GM21367 (cell line): ENCODE measurements at regions not wholly inside any gene's neighbourhood (a gene's known extent, or its start where the extent isn't known, plus 50 kb on each side); places are given as distances from the start of the nearest gene placed in this dataset.
"Not testable (repeated sequence)": the region's sequence is repeated elsewhere in the genome, so short reads cannot be mapped to it uniquely, and the experiment has no call there.

Source experiments
- ATAC-seq: cut with Tn5 transposase; IDR thresholded peaks from one replicate; pipeline ENCODE4 v1.9.1; 2021; ENCODE audit not compliant: unreplicated experiment

DNA sequence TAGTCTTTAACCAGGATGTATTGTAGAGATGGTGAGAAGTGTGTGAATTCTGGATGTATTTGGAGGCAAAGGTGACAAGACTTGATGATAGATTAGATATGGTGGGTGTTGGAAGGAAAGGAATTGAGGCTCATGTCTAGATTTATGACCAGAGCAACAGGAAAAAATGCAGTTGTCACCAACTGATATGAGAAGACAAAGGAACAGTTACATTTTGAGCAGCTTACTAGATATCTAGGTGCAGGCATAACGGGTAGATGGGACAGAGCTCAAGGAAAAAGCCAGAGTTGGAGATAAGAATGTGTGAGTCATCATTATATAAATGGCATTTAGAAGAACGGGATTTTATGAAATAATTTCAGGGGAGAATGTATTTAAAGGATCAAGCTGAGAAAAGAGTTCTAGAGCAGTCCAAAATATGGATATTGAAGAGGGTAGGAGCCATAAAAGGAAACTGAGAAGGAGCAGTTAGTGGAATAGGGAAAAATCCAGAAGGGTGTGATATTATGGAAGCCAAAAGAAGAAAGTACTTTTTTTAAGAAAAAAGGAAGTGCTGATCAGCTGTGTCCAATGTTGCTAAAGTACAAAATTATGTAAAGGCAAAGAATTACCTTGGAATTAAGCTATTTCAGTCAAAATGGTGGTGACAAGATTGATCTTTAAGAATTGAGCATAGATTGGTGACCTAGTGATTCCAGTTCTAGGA lies 262.5 kb downstream of the CGGBP1 start:
- ATAC-seq, result no peak

DNA sequence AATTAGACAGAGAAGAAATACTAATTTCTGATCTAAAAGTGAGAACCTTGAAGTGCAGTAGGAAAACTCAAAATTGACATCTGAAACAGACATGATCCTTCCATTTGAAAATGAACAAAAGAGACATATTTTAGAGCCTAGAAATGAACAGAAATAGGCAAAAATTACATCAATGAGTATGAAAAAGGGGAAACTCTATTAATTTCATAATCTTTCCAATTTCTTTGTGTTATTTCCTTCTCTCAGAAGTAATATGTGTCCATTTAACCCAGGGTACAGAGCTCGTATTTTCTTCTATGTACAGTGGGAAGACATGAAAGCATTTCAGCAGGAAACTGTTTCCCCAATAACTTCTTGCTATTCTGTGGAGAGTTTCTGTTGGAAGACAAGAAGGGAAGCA lies 263.1 kb downstream of the CGGBP1 start:
- ATAC-seq, result no peak

DNA sequence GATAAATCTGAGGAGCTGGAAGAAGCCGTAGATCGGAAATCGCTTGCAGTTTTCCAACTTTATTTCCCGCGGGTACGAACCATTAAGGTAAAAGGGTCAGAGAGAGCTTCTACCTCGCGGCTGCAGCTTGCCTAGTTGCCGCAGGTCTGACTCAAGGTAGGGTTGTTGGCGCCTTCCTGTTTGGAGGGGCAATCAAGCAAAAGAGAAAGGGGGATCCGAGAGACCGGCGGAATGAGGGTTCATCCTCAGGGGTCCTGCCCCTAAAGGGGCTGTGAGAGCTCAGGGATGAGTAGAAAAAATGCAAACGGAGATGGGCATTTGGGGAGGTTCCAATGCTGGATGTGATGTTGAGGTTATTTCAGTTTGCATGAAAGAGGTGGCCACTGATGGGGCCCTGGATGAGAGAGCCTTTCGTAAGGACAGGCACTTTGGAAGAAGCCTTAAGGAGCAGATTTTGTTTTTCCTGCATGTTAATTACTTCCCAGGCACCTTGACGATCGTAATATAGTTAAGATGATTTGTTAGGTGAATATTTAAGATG lies 265.4 kb downstream of the CGGBP1 start:
- no peak for ATAC-seq

DNA sequence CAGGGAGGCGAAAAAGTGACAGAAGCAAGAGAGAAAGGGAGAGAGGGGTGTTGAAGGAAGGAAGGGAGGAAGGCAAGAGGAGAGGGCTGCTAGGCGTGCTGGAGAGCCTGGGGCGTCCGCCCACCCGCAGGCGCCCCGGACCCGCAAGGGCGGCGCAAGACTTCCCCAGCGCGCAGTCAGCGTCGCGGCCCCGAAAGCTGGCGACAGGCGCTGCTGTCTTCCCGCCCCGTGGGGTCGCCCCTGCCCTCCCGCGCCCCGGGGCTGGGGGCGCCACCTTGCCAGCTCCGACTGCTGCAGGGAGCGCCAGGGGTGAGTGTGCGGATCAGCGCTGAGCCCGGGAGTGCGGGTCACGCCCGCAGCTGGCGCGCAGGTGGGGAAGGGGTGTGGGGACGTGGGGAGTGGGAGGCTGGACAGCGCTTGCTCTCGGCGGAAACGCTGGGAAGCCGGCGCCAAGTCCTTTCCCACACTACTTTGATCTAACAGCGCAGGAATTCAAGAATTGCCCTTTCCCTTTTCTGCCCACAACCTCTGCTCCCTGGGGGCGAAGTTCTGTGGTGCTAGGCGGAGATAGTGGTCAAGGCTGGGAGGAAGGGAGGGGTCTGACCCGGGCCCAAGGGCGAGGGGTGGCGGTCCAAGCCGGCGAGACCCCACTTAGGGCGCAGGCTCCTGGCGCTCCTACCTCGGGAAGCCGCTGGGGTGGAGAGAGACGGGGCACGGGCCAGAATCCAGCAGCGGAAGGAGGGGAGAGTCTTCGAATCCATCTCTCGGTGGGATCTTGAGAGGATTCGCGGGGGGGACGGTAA lies 266.1 kb downstream of the CGGBP1 start, which contains the start of gene HTR1F:
Gene HTR1F, plus strand, starts transcription at position 173 of the 803 bp plus-strand sequence.
- ATAC-seq, result no peak

DNA sequence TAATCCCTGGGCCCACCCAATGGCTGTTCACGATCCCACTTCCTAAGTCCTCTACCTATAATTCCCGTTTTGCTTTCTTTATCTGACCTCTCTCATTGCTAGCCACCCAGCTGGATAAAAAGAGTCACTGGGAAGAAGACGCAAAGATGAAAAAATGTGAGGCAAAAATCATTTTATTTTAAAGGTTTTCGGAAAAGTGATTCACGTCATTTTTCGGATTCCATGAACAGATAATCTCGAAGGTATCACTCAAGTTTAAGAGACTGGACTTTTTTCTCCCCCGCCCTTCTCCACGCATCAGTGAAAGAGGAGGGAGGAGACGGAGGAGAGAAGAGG lies 266.6 kb downstream of the CGGBP1 start:
- ATAC-seq, result no peak

DNA sequence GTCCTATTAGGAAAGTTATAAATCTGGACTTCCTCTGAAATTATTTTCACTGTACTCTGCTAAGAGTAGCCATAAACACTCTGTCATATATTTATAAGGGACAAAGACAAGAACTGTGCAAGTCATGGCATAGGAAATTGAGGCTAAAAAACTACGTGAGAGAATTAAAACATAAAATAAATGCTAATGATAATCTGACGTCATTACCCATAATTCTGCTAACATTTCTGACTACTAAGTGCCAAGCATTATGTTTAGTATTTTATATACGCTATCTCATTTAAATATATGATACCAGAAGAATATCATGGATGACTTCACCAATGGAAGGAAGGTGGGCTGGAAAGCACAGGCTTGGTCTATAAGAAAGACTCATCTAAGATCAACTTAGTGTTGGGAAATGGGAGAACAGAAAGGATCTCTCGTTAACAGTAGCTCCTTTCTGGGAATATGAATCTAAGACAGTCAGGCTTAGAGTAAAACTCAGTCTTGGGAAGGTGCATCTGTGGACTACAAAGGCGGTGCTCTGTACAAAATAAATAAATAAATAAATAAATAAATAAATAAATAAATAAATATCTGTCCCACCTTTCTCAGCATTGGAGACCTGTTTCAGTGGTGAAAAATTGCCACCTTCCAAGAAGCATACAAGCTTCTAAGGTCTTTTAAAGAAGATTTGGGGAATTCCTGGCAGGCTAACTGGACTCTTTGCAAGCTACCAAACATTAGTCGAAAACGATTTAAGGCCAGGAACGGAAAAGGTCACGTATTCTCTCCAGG lies 267.4 kb downstream of the CGGBP1 start:
- no peak for ATAC-seq

DNA sequence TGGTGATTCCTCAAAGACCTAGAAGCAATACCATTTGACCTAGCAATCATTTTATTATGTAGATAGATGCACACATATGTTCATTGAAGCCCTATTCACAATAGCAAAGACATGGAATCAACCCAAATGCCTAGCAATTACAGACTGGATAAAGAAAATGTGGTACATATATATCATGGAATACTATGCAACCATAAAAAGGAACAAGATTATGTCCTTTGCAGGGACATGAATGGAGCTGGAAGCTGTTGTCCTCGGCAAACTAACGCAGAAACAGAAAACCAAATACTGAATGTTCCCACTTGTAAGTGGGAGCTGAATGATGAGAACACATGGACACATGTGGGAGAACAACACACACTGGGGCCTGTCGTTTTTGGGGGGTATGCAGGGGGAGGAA lies 269.8 kb downstream of the CGGBP1 start:
- not testable (repeated sequence) for ATAC-seq

DNA sequence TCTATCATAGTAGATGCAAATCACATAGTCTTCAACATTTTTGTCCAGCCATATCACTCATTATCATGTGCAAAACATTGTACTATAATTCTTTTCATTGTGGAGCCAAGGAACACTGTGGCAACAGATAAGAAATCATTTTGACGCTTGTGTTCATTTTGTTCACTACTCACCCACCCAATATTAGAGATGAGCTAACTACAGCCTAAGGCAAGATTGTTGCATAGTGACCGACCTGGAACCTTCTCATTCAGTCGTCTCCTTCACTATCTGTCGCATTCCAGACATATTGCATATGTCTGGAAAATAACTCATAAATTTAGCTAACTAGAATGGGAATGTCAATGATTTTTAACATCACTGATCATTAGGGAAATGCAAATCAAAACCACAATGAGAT lies 270.3 kb downstream of the CGGBP1 start:
- ATAC-seq, result no peak

DNA sequence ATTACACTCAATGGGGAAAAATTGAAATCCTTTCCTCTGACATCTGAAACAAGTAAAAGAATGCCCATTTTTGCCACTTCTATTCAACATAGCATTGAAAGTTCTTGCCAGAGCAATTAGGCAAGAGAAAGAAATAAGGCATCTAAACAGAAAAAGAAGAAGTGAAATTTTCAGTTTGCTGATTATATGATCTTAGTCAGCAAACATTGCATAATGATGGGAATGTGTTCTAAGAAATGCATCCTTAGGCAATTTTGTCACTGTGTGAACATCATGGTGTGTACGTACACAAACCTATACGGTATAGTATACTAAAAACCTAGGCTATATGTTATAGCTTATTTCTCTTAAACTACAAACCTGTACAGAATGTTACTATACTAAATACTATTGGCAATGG lies 278.0 kb downstream of the CGGBP1 start:
- no peak for ATAC-seq

DNA sequence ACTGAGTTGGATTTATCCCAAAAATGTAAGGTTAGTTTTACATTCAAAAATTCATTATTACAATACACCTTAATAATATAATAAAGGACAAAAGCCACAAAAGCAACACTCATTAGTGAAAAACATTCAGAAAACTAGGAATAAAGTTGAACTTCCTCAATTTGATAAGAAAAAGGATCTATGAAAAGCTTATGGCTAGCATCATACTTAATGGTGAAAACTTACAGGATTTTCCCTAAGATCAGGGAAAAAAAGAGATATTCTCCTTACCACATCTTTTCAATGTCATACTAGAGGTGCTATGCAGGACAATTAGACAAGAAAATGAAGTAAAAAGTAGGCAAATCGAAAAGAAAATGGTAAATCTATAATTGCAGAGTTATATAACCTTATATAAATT lies 279.9 kb downstream of the CGGBP1 start:
- ATAC-seq, result no peak

DNA sequence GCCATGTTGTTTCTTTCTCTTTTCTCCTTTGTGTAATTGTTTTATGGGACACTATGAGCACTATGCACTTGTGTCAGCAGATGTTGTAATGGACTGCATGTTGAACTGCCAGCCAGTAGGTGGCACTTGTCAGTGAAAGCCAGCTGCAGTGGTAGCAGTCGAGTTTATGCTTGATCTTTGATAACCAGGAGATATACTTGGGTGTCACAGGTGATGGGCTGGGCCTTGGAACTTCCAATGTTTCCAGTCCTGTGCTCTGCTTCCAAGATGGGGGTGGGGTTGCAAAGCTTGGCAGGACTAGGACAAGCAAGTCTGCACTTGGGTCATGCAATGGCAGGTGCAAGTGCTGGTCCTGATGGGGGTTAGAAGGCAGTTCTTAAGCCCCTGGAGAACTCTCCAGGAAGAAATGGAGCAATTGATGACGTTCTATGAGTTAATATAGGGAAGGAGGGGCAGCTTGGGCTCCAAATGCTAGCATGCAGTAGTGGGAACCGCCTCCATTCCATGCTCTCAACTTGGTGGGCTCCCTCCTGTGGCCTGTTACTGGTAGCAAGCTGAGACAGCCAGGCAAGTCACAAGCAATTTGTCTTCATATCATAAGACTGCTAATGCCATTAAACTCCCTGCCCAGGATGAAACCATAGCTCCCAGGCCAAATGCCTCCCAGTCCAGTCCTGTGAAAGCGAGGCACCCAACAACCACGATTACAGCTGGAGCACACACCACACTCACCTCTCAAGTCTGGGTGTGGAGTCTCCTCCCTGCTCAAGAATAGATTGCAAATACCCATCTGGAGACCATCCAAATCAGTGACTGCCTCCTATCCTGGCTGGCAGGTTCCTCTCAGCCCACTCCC lies 287.2 kb downstream of the CGGBP1 start:
- ATAC-seq, result peak; percentile 99

DNA sequence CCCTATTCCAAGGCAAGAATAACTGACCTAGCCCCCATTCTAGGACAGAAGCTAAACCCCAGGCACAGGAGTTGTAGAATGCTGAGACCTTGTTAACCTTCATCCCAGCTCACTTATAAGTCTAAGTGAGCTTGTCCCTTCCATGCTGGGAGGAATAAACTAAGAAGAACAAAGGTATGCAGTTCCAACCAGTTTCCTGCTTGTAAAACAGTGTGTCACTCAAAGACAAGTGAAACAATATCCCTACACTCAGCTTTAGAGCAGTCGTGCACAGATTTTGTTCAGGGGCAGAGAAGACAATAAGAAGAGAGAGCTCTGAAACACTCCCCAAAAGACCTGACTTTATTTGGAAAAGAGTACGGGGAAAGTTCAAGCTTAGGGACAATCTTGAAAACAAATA lies 292.1 kb downstream of the CGGBP1 start:
- no peak for ATAC-seq

DNA sequence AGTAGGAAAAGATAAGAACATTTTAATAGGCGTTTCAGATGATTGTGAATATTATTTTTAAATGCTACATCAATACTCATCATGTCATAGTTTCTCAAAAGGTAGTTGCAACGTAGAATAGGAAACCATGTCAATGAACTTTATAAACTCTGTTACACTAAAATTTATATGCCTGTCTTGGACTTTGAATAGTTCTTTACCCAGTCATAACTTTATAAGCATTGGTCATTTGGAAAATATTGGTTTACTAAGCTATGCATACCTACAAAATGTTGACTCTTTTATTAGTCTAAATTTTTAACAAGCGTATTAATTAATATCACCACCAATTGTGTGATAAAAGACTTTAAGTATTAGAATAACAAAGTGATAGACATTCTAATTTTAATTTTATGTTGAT lies 293.5 kb downstream of the CGGBP1 start:
- no peak for ATAC-seq

DNA sequence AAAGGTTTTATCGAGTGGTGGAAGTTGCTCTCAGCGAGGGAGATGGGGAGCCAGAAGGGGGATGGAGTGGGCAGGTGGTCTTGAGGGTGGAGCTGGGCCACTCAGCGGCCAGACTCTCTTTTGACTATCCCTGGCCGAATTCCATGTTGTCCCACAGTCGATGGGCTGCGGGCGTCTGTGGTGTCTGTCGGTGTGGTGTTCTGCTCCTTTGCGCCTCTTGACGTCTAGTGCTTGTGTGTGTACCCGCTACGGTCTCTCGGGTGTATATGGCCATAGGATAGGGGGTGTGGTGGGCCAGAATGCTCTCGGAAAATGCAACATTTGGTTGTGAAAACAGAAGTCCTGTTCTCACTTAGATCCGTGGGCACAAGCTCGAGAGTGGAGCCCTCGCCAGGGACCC lies 297.0 kb downstream of the CGGBP1 start:
- no peak for ATAC-seq

DNA sequence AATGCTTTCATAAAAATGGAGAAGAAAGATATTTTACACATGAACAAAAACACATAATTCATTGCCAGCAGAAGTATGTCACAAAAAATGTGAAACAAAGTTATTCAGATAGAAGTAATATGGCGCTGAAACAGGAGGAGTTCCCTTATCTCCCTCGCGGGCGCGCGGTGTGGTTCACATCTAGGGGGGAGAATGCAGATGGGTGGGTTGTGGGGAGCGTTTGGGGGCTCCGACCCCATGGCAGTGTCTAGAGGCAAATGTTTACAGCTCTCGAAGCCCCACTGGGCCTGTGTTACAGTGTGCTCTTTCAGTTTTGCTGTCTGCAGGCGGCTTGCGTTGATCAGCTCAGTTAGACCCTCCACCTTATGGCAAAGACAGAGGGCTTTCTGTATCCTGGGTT lies 297.5 kb downstream of the CGGBP1 start:
- ATAC-seq, result no peak

DNA sequence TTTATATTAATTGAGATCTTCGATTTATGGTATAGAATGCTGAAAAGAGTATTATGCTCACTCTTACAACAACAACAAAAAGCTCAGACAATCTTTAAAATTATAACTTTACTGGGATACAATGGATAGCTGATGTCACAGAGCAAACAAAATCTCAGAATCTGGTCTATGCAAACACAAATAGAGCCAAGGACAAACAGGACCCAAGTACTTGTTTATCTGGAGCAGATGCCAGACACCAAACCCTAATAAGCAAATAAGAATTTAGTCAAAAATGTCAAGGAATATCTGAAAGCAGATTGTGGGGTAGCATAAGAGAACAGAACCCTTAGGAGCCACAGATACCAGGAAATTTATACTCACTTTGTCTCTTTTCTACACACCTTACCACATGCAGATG lies 302.2 kb downstream of the CGGBP1 start:
- ATAC-seq, result no peak

DNA sequence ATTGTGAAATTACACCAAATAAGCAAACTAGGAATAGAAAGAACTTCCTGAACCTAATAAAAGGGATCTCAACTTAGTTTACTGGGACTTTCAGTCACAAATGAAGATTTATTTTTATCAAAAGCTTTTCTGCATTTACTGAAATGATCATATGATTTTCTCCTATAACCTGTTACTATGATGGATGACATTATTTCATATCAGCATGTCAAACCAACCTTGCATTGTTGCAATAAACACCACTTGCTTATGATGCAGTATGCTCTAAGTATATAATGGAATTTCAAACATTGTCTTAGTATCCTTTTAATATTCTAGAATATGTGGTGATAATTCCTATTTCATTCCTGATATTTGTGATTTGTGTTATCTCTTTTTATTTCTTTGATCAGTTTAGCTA lies 303.0 kb downstream of the CGGBP1 start:
- no peak for ATAC-seq

DNA sequence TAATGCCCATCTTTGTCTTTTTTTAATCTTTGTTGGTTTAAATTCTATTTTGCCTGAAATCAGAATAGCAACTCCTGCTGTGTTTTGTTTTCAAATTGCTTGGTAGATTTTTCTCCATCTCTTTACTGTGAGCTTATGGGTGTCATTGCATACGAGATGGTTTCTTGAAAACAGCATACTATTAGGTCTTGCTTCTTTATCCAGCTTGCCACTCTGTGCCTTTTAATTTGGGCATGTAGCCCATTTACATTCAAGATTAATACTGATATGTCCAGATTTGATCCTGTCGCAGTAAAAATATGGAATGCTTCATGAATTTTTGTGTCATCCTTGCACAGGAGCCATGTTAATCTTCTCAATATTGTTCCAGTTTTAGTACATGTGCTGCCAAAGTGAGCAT lies 316.6 kb downstream of the CGGBP1 start:
- no peak for ATAC-seq

DNA sequence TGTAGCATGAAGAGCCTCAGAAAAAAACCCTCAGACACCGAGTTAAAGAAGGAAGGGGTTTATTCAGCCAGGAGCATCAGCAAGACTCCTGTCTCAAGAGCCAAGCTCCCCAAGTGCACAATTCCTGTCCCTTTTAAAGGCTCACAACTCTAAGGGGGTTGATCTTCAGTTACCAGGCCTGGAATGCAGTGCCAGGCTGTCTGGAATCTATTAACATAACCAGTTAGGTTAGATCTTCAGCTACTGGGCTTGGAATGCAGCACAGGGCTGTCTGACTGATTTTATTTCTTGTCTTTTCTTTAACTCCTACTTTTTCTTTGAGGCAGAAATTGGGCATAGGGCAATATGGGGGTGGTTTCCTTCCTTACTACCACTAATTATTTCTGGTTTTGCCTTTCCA lies 317.9 kb downstream of the CGGBP1 start:
- ATAC-seq, result not testable (repeated sequence)

DNA sequence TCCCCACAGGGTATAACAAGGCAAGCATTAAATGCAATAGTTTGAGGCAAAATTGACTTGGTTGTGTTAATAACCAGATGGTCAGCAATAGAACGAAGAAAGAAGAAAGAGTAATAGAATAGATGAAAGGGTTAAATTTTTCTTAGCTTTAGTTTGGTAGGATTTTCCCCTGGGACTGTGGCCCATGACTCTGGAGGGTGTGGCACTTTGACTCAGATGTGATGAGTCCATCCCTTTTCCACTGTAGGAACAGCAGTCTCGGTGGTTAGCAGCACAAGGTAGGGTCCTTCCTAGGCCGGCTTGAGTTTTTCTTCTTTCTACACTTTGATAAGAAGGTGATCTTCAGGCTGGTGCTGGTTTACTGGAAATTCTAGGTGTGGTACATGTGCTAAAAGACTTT lies 321.0 kb downstream of the CGGBP1 start:
- ATAC-seq, result not testable (repeated sequence)
